NB4 (cell line): ENCODE measurements at regions not wholly inside any gene's neighbourhood (a gene's known extent, or its start where the extent isn't known, plus 50 kb on each side); places are given as distances from the start of the nearest gene placed in this dataset.

Source experiments
- CTCF ChIP-seq: IDR thresholded peaks from one replicate; pipeline ENCODE4 v1.5.1; 2012; ENCODE audit warnings: low read depth, low read length
- MAX ChIP-seq: IDR thresholded peaks from 2 replicates; pipeline ENCODE4 v1.6.1; 2011; ENCODE audit warnings: low read depth, low read length
- MYC ChIP-seq: IDR thresholded peaks from 2 replicates; pipeline ENCODE4 v1.6.1; 2011; ENCODE audit warnings: low read depth, low read length
- POLR2A ChIP-seq: IDR thresholded peaks from 2 replicates; pipeline ENCODE4 v1.6.1; 2011; ENCODE audit warnings: mild to moderate bottlenecking; ENCODE audit not compliant: insufficient read length; ENCODE audit errors: extremely low read depth

- TF ChIP-seq CTCF (no peak), MYC (peak; percentile 21; the same call in 1 of the 2 replicates), POLR2A (no peak), MAX (peak; percentile 89)
Measured at GRCh38 chr5:2013301-2014057, 130.8 kb upstream of the IRX4 start.
